ENCODE measurements at regions not wholly inside any gene's neighbourhood (a gene's known extent, or its start where the extent isn't known, plus 50 kb on each side); places are given as distances from the start of the nearest gene placed in this dataset.

- TF ChIP-seq CTCF (IDR thresholded peaks at IDR 0.05) (no peak), POLR2A (IDR thresholded peaks at IDR 0.05) (no peak)
Measured at GRCh38 chr9:107588393-107588792, 98.8 kb upstream of the KLF4 start.

Measured in right lobe of liver (tissue), 4 donors.